Mesodermal cell (in vitro differentiated cells): ENCODE measurements at regions not wholly inside any gene's neighbourhood (a gene's known extent, or its start where the extent isn't known, plus 50 kb on each side); places are given as distances from the start of the nearest gene placed in this dataset.

Experiments used
- H3K27ac ChIP-seq: 2 replicates; pipeline ENCODE4 v1.7.0; 2013; ENCODE audit warnings: mild to moderate bottlenecking, low read depth, low read length, moderate library complexity; ENCODE audit not compliant: severe bottlenecking
- H3K36me3 ChIP-seq: 2 replicates; pipeline ENCODE4 v1.7.1; 2013; ENCODE audit warnings: mild to moderate bottlenecking, low read length, moderate library complexity; ENCODE audit not compliant: control insufficient read depth, insufficient read depth
- H3K4me1 ChIP-seq: one replicate; pipeline ENCODE4 v1.7.1; 2013; ENCODE audit warnings: mild to moderate bottlenecking, low read length; ENCODE audit not compliant: insufficient read depth, control insufficient read depth, poor library complexity, severe bottlenecking
- H3K4me3 ChIP-seq: 2 replicates; pipeline ENCODE4 v1.7.0; 2013; ENCODE audit warnings: low read length, control low read depth, mild to moderate bottlenecking; ENCODE audit not compliant: insufficient read depth, poor library complexity, severe bottlenecking; ENCODE audit errors: extremely low read depth
- H3K9me3 ChIP-seq: 2 replicates; pipeline ENCODE4 v1.7.1; 2013; ENCODE audit warnings: mild to moderate bottlenecking, low read length, moderate library complexity; ENCODE audit not compliant: control insufficient read depth
- WGBS, 2 experiments: methylation state at CpG; one replicate each; pipeline ENCODE4 v1.1.5; 2013; ENCODE audit warnings: missing lambda C conversion rate in 2 of 2; ENCODE audit not compliant: insufficient coverage in 2 of 2; 5-methylcytosine and 5-hydroxymethylcytosine counted together

DNA sequence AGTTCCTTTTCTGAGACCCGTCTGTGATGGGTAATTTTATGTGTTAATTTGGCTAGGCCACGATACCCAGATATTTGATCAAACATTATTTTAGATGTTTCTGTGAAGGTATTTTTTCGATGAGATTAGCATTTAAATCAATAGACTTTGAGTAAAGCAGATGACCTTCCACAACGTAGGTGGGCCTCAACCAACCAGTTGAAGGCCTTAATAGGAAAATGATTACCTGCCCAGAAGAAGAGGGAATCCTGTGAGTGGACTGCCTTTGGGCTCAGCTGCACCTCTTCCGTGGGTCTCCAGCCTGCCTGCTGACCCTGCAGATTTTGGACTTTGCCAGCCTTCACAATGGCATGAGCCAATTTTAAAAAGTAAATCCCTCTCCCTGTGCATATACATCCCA lies 61.6 kb upstream of the WSB1 start:
- H3K4me1 ChIP-seq = no peaks in the 10 kb centered on the region
- no peak overlapping the region for H3K27ac ChIP-seq
- no peaks in the 10 kb centered on the region for H3K36me3 ChIP-seq
- WGBS, 2 experiments = 75 to 76% methylated on average over 3 of the region's 5 CpGs
- H3K9me3 ChIP-seq = no peaks in the 10 kb centered on the region
- no peak overlapping the region for H3K4me3 ChIP-seq

DNA sequence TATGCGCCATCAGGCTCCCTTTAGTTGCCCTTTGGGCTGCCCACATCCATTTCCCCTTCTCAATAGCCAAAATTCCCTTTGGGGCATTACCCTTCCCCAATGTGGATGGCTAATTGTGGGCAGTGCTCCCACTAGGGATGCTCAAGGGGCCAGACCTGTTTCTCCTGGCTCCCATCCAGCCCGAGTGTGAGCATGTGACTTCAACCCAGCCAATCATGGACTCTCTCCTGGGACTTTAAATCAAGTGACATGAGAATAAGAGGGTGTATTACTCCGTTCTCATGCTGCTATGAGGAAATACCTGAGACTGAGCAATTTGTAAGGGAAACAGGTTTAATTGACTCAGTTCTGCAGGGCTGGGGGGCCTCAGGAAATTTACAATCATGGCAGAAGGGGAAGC lies 60.9 kb upstream of the WSB1 start:
- Histone ChIP-seq H3K4me1 (no peaks in the 10 kb centered on the region), H3K9me3 (no peaks in the 10 kb centered on the region), H3K36me3 (no peaks in the 10 kb centered on the region), H3K4me3 (no peak overlapping the region), H3K27ac (no peak overlapping the region)
- WGBS, 2 experiments = 83 to 100% methylated on average over 2 of the region's 3 CpGs

DNA sequence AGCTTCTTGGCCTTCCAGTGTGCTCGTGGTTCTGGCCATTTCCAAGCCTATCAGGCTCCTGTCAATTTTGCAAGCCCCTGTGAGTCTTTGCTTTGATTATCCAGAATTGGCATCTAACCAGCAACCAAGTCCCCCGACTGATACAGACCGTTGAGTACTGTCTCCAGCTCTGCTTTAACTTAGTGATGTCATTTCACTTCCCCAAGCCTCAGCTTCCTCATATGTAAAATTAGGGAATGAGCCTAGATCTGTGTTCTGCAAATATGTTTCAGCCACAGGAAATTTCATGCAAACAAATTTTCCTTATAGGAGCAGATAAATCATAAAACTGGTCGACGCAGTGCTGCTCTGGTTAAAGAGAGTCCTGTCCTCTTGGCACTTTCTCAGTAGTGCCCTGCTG lies 60.1 kb upstream of the WSB1 start:
- WGBS, 2 experiments = 86% methylated on average over 4 to 5 of the region's 5 CpGs
- Histone ChIP-seq H3K27ac (no peak overlapping the region), H3K9me3 (no peaks in the 10 kb centered on the region), H3K36me3 (no peaks in the 10 kb centered on the region), H3K4me3 (no peak overlapping the region), H3K4me1 (no peaks in the 10 kb centered on the region)

DNA sequence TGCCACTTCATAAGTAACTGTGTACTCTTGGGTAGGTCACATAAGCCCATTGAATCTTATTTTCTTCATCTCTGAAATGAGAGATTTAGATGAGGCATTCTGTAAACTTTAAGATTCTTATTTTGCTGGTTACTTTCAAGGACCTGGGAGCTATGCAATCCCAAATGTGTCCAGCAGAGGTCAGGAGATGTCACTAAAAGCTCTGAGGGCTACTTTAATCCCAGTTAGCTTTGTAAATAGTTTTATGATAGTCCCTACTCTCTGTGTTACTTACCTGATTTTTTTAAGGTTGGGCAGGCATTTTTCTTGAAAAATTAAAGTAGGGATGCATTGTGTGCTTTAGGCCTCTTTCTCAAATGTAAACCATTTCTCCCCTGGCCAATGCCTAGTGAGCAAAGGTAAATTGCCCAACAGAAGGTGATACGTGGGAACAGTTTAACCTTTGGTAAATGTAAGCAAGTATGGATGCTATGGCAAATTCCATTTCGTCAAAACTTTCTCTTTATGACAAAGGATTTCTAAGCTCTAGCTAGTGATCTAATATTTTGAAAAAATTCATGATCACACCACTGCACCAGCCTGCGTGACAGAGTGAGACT lies 57.1 kb upstream of the WSB1 start:
- WGBS, 2 experiments = 50% methylated on average over 2 of the region's 3 CpGs; no CpG with 5 or more reads in 1 of the 2 experiments
- Histone ChIP-seq H3K9me3 (no peaks in the 10 kb centered on the region), H3K4me1 (no peaks in the 10 kb centered on the region), H3K36me3 (no peaks in the 10 kb centered on the region), H3K27ac (no peak overlapping the region), H3K4me3 (no peak overlapping the region)

DNA sequence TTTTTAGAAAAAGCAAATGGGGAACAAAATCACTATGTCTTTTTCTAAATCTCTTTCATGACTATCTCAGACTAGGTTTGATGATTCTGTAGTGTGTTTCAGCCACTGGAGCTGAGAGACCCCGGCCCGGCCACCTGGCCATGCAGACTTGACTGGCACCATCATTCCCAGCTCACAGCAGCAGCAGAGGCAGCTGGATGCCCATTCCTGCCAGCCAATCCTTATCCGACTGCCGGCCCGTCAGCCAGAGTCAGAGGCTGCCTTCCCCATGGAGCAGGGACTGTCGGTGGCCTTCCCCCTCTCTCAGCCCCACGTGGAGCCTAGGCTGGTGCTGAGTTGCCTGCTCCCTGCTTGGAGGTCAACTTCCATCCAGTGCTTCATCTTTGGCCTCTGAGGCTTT lies 56.0 kb upstream of the WSB1 start:
- no peaks in the 10 kb centered on the region for H3K9me3 ChIP-seq

DNA sequence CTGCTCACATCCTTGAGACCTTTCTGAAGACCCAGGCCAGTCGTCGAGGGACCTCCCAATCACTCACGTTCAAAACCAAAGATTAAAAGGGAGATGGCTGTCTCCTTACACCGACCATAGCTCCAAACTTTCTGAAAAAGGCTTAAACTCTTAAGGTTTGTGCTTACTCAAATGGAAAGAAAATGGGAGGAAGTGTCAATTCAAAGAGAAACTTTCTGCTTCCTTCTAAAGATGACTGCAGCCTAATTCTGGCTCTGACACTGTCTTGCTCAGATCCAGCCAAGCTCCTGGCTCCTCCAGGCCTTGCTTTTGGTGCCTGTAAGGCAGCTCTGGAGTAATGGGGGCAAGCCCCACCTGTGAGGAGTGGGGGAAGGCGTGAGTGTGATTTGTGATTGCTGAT lies 54.9 kb upstream of the WSB1 start:
- Histone ChIP-seq H3K9me3 (no peaks in the 10 kb centered on the region), H3K4me1 (no peaks in the 10 kb centered on the region), H3K36me3 (no peaks in the 10 kb centered on the region), H3K4me3 (no peak overlapping the region), H3K27ac (no peak overlapping the region)
- 90% methylated on average over 2 of the region's 5 CpGs; no CpG with 5 or more reads in 1 of the 2 experiments for WGBS, 2 experiments

More for the DNA sequence above, 56.0 kb upstream of the WSB1 start:
- Histone ChIP-seq H3K4me1 (no peaks in the 10 kb centered on the region), H3K4me3 (no peak overlapping the region), H3K36me3 (no peaks in the 10 kb centered on the region), H3K27ac (no peak overlapping the region)
- 88 to 92% methylated on average over 7 of the region's 7 CpGs for WGBS, 2 experiments

DNA sequence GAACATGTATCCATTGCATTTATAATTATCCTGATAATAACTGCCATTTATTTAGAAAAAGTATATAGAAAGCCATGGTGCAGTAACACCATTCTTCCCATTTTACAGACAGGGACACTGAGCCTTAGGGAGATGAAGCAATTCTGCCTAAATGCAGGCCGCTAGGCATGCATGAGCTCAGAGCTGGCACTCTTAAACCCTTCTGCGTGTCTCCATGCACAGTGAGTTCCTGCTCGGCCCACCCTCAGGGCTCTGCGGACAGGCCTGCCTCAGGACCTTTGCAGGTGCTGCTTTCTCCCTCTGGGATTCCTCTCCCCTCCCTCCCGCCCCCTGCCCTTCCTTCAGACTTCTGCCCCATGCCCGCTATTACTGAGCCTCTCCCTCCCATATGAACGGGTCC lies 54.3 kb upstream of the WSB1 start:
- no peaks in the 10 kb centered on the region for H3K4me1 ChIP-seq
- no peaks in the 10 kb centered on the region for H3K9me3 ChIP-seq
- no peak overlapping the region for H3K27ac ChIP-seq
- WGBS, 2 experiments = 90 to 95% methylated on average over 3 to 4 of the region's 7 CpGs
- no peaks in the 10 kb centered on the region for H3K36me3 ChIP-seq
- H3K4me3 ChIP-seq = no peak overlapping the region

DNA sequence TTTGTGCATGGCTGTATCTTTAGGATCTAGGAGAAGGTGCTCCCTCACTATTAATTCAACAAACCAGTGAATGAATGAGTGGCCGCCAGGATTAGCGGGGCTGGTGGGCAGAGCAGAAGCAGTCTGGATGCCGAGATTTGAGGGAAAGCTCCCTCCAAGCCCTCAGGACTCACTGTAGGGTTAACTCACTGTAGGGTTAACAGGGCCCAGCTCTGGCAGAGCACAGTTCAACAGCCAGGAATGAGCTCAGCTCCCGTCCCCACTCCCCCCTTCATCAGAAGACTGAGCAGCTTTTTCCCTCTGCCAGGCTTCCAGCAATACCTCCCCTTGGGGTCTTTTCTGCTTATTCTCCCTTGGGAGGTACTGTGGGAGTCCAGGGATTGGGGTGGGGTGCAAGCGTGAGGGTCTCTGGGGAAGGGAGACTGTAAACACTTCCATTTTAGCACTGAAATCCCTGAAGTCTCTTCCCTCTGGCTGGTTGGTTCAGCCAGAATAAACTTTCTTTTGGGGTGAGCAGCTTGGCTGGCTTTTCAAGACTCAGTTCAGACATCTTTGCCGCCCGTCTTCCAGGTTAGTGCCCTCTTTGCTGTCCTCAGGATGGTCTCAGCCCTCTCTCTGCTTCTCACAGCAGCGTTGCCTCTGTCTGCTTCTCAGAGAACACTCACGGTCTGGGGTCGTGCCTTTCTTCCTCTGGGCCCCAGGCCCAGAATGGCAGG lies 53.7 kb upstream of the WSB1 start:
- no peak overlapping the region for H3K27ac ChIP-seq
- no peaks in the 10 kb centered on the region for H3K9me3 ChIP-seq
- 86 to 90% methylated on average over 7 of the region's 10 CpGs for WGBS, 2 experiments
- H3K4me3 ChIP-seq = no peak overlapping the region
- no peaks in the 10 kb centered on the region for H3K4me1 ChIP-seq
- no peaks in the 10 kb centered on the region for H3K36me3 ChIP-seq

DNA sequence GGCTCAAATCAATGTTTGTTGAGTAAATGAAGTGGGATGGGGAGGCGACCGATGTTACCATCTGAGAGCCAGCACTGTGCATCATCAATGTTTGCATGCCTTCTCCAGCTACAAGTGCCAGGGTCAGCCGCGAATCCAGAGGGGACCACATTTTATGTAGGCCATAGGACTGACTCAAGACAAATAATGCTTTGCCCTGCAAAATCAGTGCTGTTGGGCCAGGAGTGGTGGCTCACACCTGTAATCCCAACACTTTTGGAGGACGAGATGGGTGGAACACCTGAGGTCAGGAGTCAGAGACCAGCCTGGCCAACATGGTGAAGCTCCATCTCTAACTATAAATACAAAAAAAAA lies 53.1 kb upstream of the WSB1 start:
- WGBS, 2 experiments = 93 to 95% methylated on average over 4 to 5 of the region's 5 CpGs
- no peak overlapping the region for H3K4me3 ChIP-seq
- H3K4me1 ChIP-seq = no peaks in the 10 kb centered on the region
- no peaks in the 10 kb centered on the region for H3K9me3 ChIP-seq
- no peaks in the 10 kb centered on the region for H3K36me3 ChIP-seq
- no peak overlapping the region for H3K27ac ChIP-seq

DNA sequence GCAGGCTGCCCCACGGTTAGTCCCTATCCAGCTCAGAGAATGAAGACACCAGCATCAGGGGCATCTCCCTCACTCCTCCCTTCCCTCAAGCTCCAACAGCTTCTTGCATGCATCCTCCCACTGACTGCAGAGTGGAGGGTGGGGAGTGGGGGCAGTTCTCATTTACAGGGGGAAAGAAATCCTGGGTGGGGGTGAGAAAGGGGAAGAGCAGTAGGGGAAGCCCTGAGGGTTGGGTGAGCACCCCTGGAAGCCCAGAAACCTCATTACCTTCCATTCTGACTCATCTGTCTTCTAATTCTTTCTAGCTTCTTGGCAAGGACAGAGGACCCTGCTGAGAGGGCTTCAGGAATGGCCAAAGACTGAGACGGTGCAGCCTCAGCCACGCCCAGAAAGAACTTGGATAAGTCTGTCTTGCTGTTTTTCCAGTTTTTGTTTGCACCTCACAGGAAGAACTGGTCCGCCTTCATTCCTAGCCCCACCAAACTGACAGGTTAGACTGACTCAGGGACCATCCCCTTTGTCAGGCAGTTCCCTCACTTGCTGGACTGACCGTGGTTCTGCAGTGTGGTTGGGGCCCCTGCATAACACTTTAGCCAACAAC lies 52.5 kb upstream of the WSB1 start:
- H3K27ac ChIP-seq = no peak overlapping the region
- WGBS, 2 experiments = 53 to 76% methylated on average over 4 of the region's 5 CpGs
- no peaks in the 10 kb centered on the region for H3K9me3 ChIP-seq
- H3K4me1 ChIP-seq = no peaks in the 10 kb centered on the region
- no peaks in the 10 kb centered on the region for H3K36me3 ChIP-seq
- H3K4me3 ChIP-seq = no peak overlapping the region

DNA sequence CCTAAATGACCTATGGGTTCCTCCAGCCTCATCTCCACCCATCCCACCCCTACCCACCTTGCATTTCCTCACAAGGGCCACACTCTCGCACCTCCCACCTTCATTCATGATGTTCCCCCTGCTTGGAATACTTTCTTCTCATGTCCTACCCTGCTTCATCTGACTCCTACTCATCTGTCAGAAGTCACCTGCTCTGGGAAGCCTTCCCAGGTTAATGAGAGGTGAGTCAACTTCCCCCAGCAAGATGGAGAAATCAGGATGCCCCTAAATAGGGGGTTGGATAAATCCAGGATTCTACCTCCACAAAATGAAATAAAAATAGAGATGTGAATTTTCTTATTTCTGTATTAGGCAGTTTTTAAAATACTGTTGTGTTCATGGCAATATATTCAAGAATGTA lies 51.0 kb upstream of the WSB1 start:
- H3K36me3 ChIP-seq = no peaks in the 10 kb centered on the region
- H3K9me3 ChIP-seq = no peaks in the 10 kb centered on the region
- 88% methylated on average over 1 of the region's 1 CpG; no CpG with 5 or more reads in 1 of the 2 experiments for WGBS, 2 experiments
- H3K27ac ChIP-seq = no peak overlapping the region
- H3K4me3 ChIP-seq = no peak overlapping the region
- H3K4me1 ChIP-seq = no peaks in the 10 kb centered on the region
